ENCODE measurements at regions not wholly inside any gene's neighbourhood (a gene's known extent, or its start where the extent isn't known, plus 50 kb on each side); places are given as distances from the start of the nearest gene placed in this dataset.
"Not testable (repeated sequence)": the region's sequence is repeated elsewhere in the genome, so short reads cannot be mapped to it uniquely, and the experiment has no call there.

DNA sequence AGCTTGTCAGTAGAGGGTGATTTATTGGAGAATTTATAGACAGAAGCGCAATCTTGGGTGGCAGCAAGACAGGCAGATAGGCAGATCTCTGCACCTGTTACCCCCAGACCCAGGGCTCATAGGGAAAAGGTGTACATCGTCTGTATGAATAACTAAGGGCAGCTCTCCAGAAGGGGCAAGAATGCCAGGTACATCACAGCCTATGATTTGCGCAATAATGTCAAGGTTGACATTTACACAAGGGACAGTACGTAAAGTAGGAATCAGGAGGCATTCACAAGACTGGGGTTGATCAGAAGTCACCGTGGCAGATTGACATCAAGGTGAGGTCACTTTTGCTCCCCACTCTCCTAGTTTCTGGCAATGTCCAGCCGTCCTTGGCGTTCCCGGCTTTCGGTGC lies 524.1 kb downstream of the TRIML1 start:
- TF ChIP-seq, protein P1, sequence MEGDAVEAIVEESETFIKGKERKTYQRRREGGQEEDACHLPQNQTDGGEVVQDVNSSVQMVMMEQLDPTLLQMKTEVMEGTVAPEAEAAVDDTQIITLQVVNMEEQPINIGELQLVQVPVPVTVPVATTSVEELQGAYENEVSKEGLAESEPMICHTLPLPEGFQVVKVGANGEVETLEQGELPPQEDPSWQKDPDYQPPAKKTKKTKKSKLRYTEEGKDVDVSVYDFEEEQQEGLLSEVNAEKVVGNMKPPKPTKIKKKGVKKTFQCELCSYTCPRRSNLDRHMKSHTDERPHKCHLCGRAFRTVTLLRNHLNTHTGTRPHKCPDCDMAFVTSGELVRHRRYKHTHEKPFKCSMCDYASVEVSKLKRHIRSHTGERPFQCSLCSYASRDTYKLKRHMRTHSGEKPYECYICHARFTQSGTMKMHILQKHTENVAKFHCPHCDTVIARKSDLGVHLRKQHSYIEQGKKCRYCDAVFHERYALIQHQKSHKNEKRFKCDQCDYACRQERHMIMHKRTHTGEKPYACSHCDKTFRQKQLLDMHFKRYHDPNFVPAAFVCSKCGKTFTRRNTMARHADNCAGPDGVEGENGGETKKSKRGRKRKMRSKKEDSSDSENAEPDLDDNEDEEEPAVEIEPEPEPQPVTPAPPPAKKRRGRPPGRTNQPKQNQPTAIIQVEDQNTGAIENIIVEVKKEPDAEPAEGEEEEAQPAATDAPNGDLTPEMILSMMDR (conservative IDR thresholded peaks at IDR 0.05; ENCODE audit: control insufficient read depth, insufficient read depth, low read depth, low read length), result no peak
- H3K4me3 ChIP-seq (ENCODE audit: control insufficient read depth, low read depth, low read length), result no peak overlapping the region
- DNase-seq (ENCODE audit: low read depth), result no peak

DNA sequence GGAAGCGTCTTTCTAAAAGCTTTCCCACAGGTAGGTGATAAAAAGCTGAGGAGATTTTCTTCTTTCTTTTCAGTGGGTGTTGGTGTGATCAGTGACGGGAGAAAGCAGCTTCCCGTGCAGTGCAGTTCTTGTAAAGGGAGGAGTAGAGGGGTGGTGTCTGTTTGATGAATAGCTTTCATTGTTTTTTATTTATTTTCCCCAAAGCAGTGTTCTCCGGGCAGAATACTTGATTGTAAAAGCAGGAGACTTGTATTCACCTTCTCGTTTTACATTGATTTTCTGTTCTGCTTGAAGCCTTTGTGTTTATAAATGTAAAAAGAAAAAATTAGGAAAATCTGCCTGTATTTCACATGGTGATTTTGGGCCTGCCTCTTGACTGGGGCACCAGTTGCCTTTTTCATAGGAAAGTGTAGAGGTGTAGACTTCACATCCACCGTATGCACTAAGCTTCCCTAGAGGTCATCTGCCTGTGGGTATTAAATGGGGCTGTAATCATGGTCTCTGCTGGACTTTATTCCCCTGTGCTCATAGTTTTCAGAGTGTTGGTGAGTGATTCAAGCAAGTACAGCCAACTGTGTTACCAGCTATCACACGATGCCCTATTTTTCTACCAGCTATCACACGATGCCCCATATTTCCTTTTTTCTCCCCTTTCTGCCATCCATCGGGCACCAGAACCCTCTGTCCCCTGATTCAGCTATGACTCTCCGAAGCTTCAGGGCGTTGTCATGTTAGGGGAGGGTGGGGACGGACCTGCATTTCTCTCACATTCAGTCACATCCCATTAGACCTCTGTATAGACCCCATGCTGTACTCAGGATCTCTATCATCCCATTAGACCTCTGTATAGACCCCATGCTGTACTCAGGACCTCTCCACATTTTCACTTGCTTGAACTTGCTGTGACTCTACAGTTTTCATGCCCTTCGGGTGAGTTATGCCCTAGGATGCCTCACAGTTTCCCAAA lies 526.5 kb downstream of the TRIML1 start:
- TF ChIP-seq, protein P1 (conservative IDR thresholded peaks at IDR 0.05; ENCODE audit: control insufficient read depth, insufficient read depth, low read depth, low read length), result no peak
- H3K4me3 ChIP-seq (ENCODE audit: control insufficient read depth, low read depth, low read length), result no peak overlapping the region
- peak; percentile 3 for DNase-seq (ENCODE audit: low read depth)

DNA sequence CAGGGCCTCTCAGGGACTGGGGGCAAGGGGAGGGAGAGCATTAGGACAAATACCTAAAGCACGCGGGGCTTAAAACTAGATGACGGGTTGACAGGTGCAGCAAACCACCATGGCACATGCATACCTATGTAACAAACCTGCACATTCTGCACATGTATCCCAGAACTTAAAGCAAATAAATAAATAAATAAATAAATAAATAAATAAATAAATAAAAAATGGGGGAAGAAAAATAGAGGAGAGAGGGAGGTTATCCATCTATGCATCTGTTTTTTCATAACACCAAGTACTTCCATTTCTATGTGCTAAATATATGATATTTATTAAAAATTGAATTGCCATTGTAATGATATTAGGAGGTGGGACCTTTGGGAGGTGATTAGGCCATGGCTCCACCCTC lies 539.5 kb downstream of the TRIML1 start:
- H3K4me3 ChIP-seq (ENCODE audit: control insufficient read depth, low read depth, low read length); DNase-seq (ENCODE audit: low read depth): not testable (repeated sequence)

DNA sequence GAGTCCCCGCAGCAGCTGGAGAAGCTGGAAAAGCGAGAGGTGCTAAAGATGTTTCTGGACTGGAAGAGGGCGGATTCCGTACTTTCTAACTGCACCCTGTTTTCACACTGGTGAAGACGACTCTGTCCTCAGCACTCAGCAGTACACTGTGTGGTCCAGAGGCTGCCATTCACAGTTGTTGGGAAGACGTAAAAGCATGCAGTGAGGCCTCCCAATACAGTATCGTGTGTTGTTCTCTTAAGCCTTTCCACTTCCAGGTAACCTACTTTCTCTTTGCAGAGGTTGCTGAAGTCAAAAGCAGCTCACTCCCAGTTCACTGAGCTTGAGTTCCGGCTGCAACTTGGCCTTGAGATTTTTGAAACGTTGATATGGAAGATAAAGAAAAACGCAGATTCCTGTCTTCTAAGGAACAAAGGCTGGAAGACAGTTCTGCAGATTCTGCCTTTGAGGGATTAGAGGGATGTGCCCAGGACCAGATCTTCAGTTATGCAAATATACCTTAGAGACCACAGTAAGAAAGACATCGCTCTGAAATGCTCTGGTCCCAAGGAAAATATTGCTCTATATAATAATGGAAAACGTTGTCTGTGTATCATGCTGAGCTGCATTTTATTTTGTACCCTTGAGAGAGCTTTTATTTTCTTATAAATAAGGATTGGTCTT lies 540.9 kb downstream of the TRIML1 start:
- H3K4me3 ChIP-seq (ENCODE audit: control insufficient read depth, low read depth, low read length), result no peak overlapping the region
- TF ChIP-seq, protein P1 (conservative IDR thresholded peaks at IDR 0.05; ENCODE audit: control insufficient read depth, insufficient read depth, low read depth, low read length), result no peak
- no peak for DNase-seq (ENCODE audit: low read depth)

DNA sequence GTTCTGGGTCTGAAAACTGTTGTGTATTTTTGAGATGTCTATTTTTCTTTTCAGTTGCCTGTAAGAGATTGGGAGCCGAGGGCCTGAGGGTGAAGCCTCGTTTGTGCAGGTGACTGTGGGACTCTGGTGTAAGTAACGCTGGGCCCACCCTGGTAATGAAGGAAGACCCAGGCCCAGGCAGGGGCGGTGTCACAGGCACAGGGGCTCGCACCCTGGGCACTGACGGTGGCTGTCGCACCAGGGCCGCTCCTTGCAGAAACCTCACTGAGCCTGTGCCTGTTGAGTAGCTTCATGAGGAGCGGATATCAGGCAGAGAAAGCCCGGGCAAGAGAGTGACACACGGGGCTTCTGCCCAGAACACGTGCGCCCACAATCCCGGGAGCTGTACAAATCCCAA lies 541.4 kb downstream of the TRIML1 start:
- TF ChIP-seq, protein P1 (conservative IDR thresholded peaks at IDR 0.05; ENCODE audit: control insufficient read depth, insufficient read depth, low read depth, low read length), result no peak
- no peak for DNase-seq (ENCODE audit: low read depth)
- no peak overlapping the region for H3K4me3 ChIP-seq (ENCODE audit: control insufficient read depth, low read depth, low read length)

DNA sequence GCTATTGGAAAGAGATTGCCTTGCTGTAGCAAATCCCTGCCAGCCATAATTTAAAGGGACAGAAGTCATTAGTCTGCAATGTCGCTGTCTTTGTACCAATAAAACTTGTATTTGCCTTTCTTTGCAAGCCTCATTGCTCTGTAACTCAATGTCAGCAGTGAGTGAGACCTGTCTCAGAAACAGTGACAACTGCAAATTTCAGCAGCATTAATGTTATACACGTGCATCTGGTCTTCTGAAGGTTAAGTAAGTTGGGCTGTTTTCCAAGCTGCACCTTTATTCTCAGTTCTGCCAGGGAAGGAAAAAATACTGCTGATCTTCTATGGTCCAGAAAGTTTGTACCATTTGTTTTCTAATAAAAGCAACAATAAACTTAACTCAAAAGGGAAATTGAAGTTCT lies 543.1 kb downstream of the TRIML1 start:
- TF ChIP-seq, protein P1 (conservative IDR thresholded peaks at IDR 0.05; ENCODE audit: control insufficient read depth, insufficient read depth, low read depth, low read length), result no peak
- H3K4me3 ChIP-seq (ENCODE audit: control insufficient read depth, low read depth, low read length), result no peak overlapping the region
- DNase-seq (ENCODE audit: low read depth), result no peak

DNA sequence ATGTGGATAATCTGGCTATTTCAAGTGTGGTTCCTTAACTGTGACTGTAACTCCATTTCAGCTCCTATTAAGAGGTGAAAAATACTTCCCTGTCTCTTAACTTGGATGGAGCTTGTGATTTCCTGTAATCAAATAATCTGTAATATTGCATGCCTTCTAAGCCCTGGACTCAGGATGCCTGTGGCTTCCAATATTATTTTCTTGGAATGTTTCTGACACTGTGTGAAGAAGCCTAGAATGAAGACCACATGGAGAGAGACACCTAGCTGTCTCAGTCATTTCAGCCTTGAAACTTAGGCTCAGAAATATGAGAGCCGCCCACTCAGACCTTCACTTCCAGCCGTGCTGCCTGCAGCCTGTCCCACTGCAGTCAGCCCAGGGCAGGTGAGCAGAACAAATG lies 544.3 kb downstream of the TRIML1 start:
- no peak for DNase-seq (ENCODE audit: low read depth)
- TF ChIP-seq, protein P1 (conservative IDR thresholded peaks at IDR 0.05; ENCODE audit: control insufficient read depth, insufficient read depth, low read depth, low read length), result no peak
- H3K4me3 ChIP-seq (ENCODE audit: control insufficient read depth, low read depth, low read length), result no peak overlapping the region
